ENCODE measurements at regions not wholly inside any gene's neighbourhood (a gene's known extent, or its start where the extent isn't known, plus 50 kb on each side); places are given as distances from the start of the nearest gene placed in this dataset.

GRCh38 chr16:82220541-82220940 is 50.5 kb upstream of the MPHOSPH6 start:
- BruUV-seq (replicated peaks), result no TSS peak
- H3K27me3 ChIP-seq (ENCODE audit: insufficient read depth, low read depth), result peaks cover 33% of the 10 kb centered on the region
- CTCF ChIA-PET, result no interaction called here
- TF ChIP-seq CTCF (conservative IDR thresholded peaks at IDR 0.05), result no peak
- no peak for TF ChIP-seq EZH2 (IDR thresholded peaks at IDR 0.05; ENCODE audit: low read depth)
- H3K4me2 ChIP-seq, result no peak overlapping the region
- intact Hi-C loops (cut with micrococcal nuclease; ENCODE audit: unreplicated experiment), result no loop called here
- H3K9me3 ChIP-seq (ENCODE audit: insufficient read depth, low read depth), result no peaks in the 10 kb centered on the region
- no peak overlapping the region for H3K4me3 ChIP-seq
- POLR2A ChIA-PET (ENCODE audit: unreplicated experiment), result no interaction called here
- H3K79me2 ChIP-seq (ENCODE audit: low read depth), result no peaks in the 10 kb centered on the region
- H2AFZ ChIP-seq, result no peak overlapping the region
- H3K36me3 ChIP-seq (ENCODE audit: low read depth), result no peaks in the 10 kb centered on the region
- DNase-seq, result no peak
- no peaks in the 10 kb centered on the region for H4K20me1 ChIP-seq (ENCODE audit: insufficient read depth)
- no peaks in the 10 kb centered on the region for H3K4me1 ChIP-seq (replicated peaks; ENCODE audit: insufficient read depth)
- no peaks in the 10 kb centered on the region for H3K9me2 ChIP-seq (ENCODE audit: insufficient read depth)
- no peaks in the 10 kb centered on the region for H3F3A ChIP-seq (ENCODE audit: insufficient read depth, low read depth)
- no peak overlapping the region for H3K27ac ChIP-seq

Data from PC-9 (cell line).